ENCODE measurements at regions not wholly inside any gene's neighbourhood (a gene's known extent, or its start where the extent isn't known, plus 50 kb on each side); places are given as distances from the start of the nearest gene placed in this dataset.

GRCh38 chr3:184489268-184489841, 72.2 kb upstream of the EPHB3 start:
- H3K18ac ChIP-seq (ENCODE audit: insufficient read length, low read depth, low read length): no peak overlapping the region
- no peak overlapping the region for H2BK5ac ChIP-seq (ENCODE audit: insufficient read length, low read length)
- Mint-ChIP-seq H3K4me1 (peaks cover 3 to 4% of the 10 kb centered on the region in 2 experiments), H3K36me3 (ENCODE audit: insufficient read depth in 1 of 3, low read depth in 3 of 3) (no peaks in the 10 kb centered on the region), H3K27me3 (ENCODE audit: low read depth) (peaks cover 34% of the 10 kb centered on the region), H3K27ac (no peak overlapping the region), H3K9me3 (no peaks in the 10 kb centered on the region; a peak in 2 of 5 replicates), H3K4me3 (no peak overlapping the region)
- WGBS (ENCODE audit: extremely low coverage, insufficient read length, low lambda C conversion rate): no CpG with 5 or more reads among the region's 3 CpGs
- no peak overlapping the region for H4K91ac ChIP-seq (ENCODE audit: insufficient read length, low read depth, low read length)
- H3K4me2 ChIP-seq (ENCODE audit: insufficient read depth, insufficient read length, low read length): no peak overlapping the region
- no peak overlapping the region for H2BK15ac ChIP-seq (ENCODE audit: low read depth, low read length)
- no peaks in the 10 kb centered on the region for H4K20me1 ChIP-seq (ENCODE audit: control insufficient read depth, insufficient read depth, insufficient read length)
- no peak overlapping the region for H2BK12ac ChIP-seq (ENCODE audit: insufficient read length, low read depth, low read length)
- H2AFZ ChIP-seq (ENCODE audit: low read length): no peak overlapping the region
- H2AK5ac ChIP-seq (ENCODE audit: insufficient read length, low read length): no peak overlapping the region
- H4K8ac ChIP-seq (replicated peaks; ENCODE audit: insufficient read length, low read depth, low read length): no peak overlapping the region
- no peaks in the 10 kb centered on the region for H3K4me1 ChIP-seq (ENCODE audit: insufficient read depth, low read length)
- H3T11ph ChIP-seq (ENCODE audit: low read length): no peak overlapping the region
- no peaks in the 10 kb centered on the region for H3K27me3 ChIP-seq (ENCODE audit: insufficient read depth, low read length)
- no peak overlapping the region for H4K5ac ChIP-seq (ENCODE audit: insufficient read length, low read depth, low read length)
- peaks cover 4% of the 10 kb centered on the region for H3K23me2 ChIP-seq (ENCODE audit: insufficient read length, low read depth, low read length, poor library complexity, severe bottlenecking)
- no peak overlapping the region for H3K4ac ChIP-seq (ENCODE audit: low read depth, low read length)
- H2BK120ac ChIP-seq (ENCODE audit: low read depth, low read length, poor library complexity, severe bottlenecking): no peak overlapping the region
- no peak for DNase-seq
- H3K56ac ChIP-seq (ENCODE audit: insufficient read length, low read depth, low read length): no peak overlapping the region
- H3K79me1 ChIP-seq (ENCODE audit: insufficient read depth, low read depth, low read length, poor library complexity, severe bottlenecking): no peaks in the 10 kb centered on the region
- H3K27ac ChIP-seq (ENCODE audit: insufficient read length, low read depth, low read length): no peak overlapping the region
- H3K14ac ChIP-seq (ENCODE audit: insufficient read depth, low read length): no peak overlapping the region
- no peak overlapping the region for H3K9ac ChIP-seq (ENCODE audit: extremely low read depth, insufficient read length, low read length)
- TF ChIP-seq CTCF (conservative IDR thresholded peaks at IDR 0.05): no peak
- no peak overlapping the region for H2BK20ac ChIP-seq (ENCODE audit: low read depth, low read length, poor library complexity, severe bottlenecking)
- H3K9me3 ChIP-seq (ENCODE audit: control insufficient read depth, low read depth, low read length): no peaks in the 10 kb centered on the region
- no peak overlapping the region for H3K23ac ChIP-seq (ENCODE audit: insufficient read length, low read depth, low read length)
- H3K79me2 ChIP-seq (ENCODE audit: insufficient read depth, low read length): no peaks in the 10 kb centered on the region
